GM23338 (cell line): ENCODE measurements at regions not wholly inside any gene's neighbourhood (a gene's known extent, or its start where the extent isn't known, plus 50 kb on each side); places are given as distances from the start of the nearest gene placed in this dataset.

Experiments used
- ATAC-seq: fragments of 200-7000 bp; cut with Tn5 transposase; 3 replicates; pipeline ENCODE4 v1.9.1; 2020
- DNase-seq: peaks from one replicate; pipeline ENCODE4 v3.0.0-alpha.2; 2015; ENCODE audit warnings: low spot score
- H2AFZ ChIP-seq: fragments of 200-600 bp; sonication (generic); 2 replicates; pipeline ENCODE4 v1.8.0; 2016; ENCODE audit warnings: antibody characterized with exemption, mild to moderate bottlenecking, moderate library complexity
- H3F3A ChIP-seq: fragments of 200-600 bp; sonication (generic); replicated peaks from 2 replicates; pipeline ENCODE4 v1.8.0; 2017; ENCODE audit warnings: antibody characterized with exemption, mixed run types, low read depth
- H3K27ac ChIP-seq: fragments of 200-600 bp; sonication (generic); 2 replicates; pipeline ENCODE4 v1.6.1; 2016; ENCODE audit warnings: low read depth
- H3K27me3 ChIP-seq: fragments of 200-600 bp; sonication (generic); 2 replicates; pipeline ENCODE4 v1.8.0; 2016; ENCODE audit warnings: mild to moderate bottlenecking, mixed run types, moderate library complexity; ENCODE audit not compliant: insufficient read depth
- H3K36me3 ChIP-seq: fragments of 200-600 bp; sonication (generic); 2 replicates; pipeline ENCODE4 v1.8.0; 2016; ENCODE audit warnings: mild to moderate bottlenecking; ENCODE audit not compliant: insufficient read depth
- H3K4me1 ChIP-seq: fragments of 200-600 bp; sonication (generic); 2 replicates; pipeline ENCODE4 v1.8.0; 2016; ENCODE audit warnings: mild to moderate bottlenecking, moderate library complexity; ENCODE audit not compliant: insufficient read depth
- H3K4me2 ChIP-seq: fragments of 200-600 bp; sonication (generic); 2 replicates; pipeline ENCODE4 v1.7.1; 2017; ENCODE audit warnings: mixed run types
- H3K4me3 ChIP-seq: fragments of 200-600 bp; sonication (generic); 2 replicates; pipeline ENCODE4 v1.6.1; 2016; ENCODE audit warnings: mixed run types
- H3K79me2 ChIP-seq: fragments of 200-600 bp; sonication (generic); replicated peaks from 2 replicates; pipeline ENCODE4 v1.8.0; 2017; ENCODE audit warnings: mild to moderate bottlenecking; ENCODE audit not compliant: insufficient read depth
- H3K9me2 ChIP-seq: fragments of 200-600 bp; sonication (generic); 2 replicates; pipeline ENCODE4 v1.8.0; 2017; ENCODE audit not compliant: insufficient read depth
- H4K20me1 ChIP-seq: fragments of 200-600 bp; sonication (generic); replicated peaks from 2 replicates; pipeline ENCODE4 v1.8.0; 2017; ENCODE audit warnings: mild to moderate bottlenecking; ENCODE audit not compliant: insufficient read depth
- H3K27ac Mint-ChIP-seq: 2 replicates; pipeline ENCODE4 v1.8.0; 2020; ENCODE audit warnings: inconsistent platforms, mild to moderate bottlenecking, moderate library complexity, mixed read lengths
- H3K27me3 Mint-ChIP-seq: 3 replicates; pipeline ENCODE4 v1.8.0; 2022; ENCODE audit warnings: low read depth, mild to moderate bottlenecking, moderate library complexity, mixed read lengths, inconsistent platforms; ENCODE audit not compliant: insufficient read depth, poor library complexity
- H3K36me3 Mint-ChIP-seq: 3 replicates; pipeline ENCODE4 v1.8.0; 2021; ENCODE audit warnings: low read depth, mild to moderate bottlenecking, inconsistent platforms, moderate library complexity, mixed read lengths
- H3K4me1 Mint-ChIP-seq: 3 replicates; pipeline ENCODE4 v1.8.0; 2020; ENCODE audit warnings: mild to moderate bottlenecking, inconsistent platforms, mixed read lengths
- H3K4me3 Mint-ChIP-seq: 3 replicates; pipeline ENCODE4 v1.8.0; 2021; ENCODE audit warnings: moderate library complexity, mild to moderate bottlenecking, inconsistent platforms, mixed read lengths
- H3K9me3 Mint-ChIP-seq: 3 replicates; pipeline ENCODE4 v1.8.0; 2020; ENCODE audit warnings: moderate library complexity, mild to moderate bottlenecking, inconsistent platforms, mixed read lengths
- CREB1 ChIP-seq: fragments of 250-450 bp; sonication (Bioruptor Pico); IDR thresholded peaks from 2 replicates; pipeline ENCODE4 v1.5.0; 2020; ENCODE audit warnings: low read depth, mild to moderate bottlenecking, moderate library complexity
- ETS1 ChIP-seq: IDR thresholded peaks from 2 replicates; pipeline ENCODE4 v1.6.1; 2016; ENCODE audit warnings: antibody characterized with exemption
- EZH2 ChIP-seq: fragments of 200-600 bp; sonication (generic); IDR thresholded peaks from one replicate; pipeline ENCODE4 v1.8.0; 2017; ENCODE audit warnings: antibody characterized with exemption, mild to moderate bottlenecking, low read depth; ENCODE audit not compliant: unreplicated experiment
- JUNB ChIP-seq: IDR thresholded peaks from one replicate; pipeline ENCODE4 v1.6.1; 2016; ENCODE audit warnings: antibody characterized with exemption; ENCODE audit not compliant: unreplicated experiment
- NANOG ChIP-seq: IDR thresholded peaks from 2 replicates; pipeline ENCODE4 v1.6.1; 2016; ENCODE audit warnings: antibody characterized with exemption, borderline replicate concordance
- POLR2AphosphoS5 ChIP-seq: IDR thresholded peaks from 2 replicates; pipeline ENCODE4 v1.6.1; 2016; ENCODE audit warnings: antibody characterized with exemption, low read depth
- REST ChIP-seq: IDR thresholded peaks from one replicate; pipeline ENCODE4 v1.6.1; 2018; ENCODE audit warnings: antibody characterized with exemption; ENCODE audit not compliant: unreplicated experiment
- STAT1 ChIP-seq: IDR thresholded peaks from one replicate; pipeline ENCODE4 v1.6.1; 2016; ENCODE audit warnings: antibody characterized with exemption; ENCODE audit not compliant: unreplicated experiment
- ZNF114 ChIP-seq: fragments of 250-450 bp; sonication (Bioruptor Pico); IDR thresholded peaks from 2 replicates; pipeline ENCODE4 v1.5.0; 2020; ENCODE audit warnings: mild to moderate bottlenecking, moderate library complexity
- ZNF331 ChIP-seq: fragments of 250-450 bp; sonication (Bioruptor Pico); IDR thresholded peaks from 2 replicates; pipeline ENCODE4 v1.5.0; 2020; ENCODE audit warnings: low read depth, mild to moderate bottlenecking, moderate library complexity
- ZNF462 ChIP-seq: fragments of 250-450 bp; sonication (Bioruptor Pico); IDR thresholded peaks from 2 replicates; pipeline ENCODE4 v1.5.0; 2020; ENCODE audit warnings: mild to moderate bottlenecking, moderate library complexity

GRCh38 chr14:54188064-54188666 is 208.6 kb upstream of the CDKN3 start:
- Mint-ChIP-seq H3K9me3 (no peaks in the 10 kb centered on the region), H3K27ac (no peak overlapping the region), H3K27me3 (no peaks in the 10 kb centered on the region), H3K4me3 (no peak overlapping the region), H3K36me3 (no peaks in the 10 kb centered on the region), H3K4me1 (peaks cover 12% of the 10 kb centered on the region; the same call in 2 of the 3 replicates)
- no peak overlapping the region for H3K4me3 ChIP-seq
- ATAC-seq, result no peak
- no peaks in the 10 kb centered on the region for H3K79me2 ChIP-seq
- H3K27me3 ChIP-seq, result no peaks in the 10 kb centered on the region
- TF ChIP-seq ETS1 (no peak), REST (no peak), POLR2AphosphoS5 (no peak), ZNF331 (CRISPR knock-in tag) (no peak), NANOG (no peak), ZNF462 (no peak), EZH2 (no peak), ZNF114 (CRISPR knock-in tag) (no peak), STAT1 (no peak), CREB1 (CRISPR knock-in tag) (no peak), JUNB (no peak)
- no peak overlapping the region for H3K4me2 ChIP-seq
- H4K20me1 ChIP-seq, result no peaks in the 10 kb centered on the region
- H3K27ac ChIP-seq, result no peak overlapping the region
- H3F3A ChIP-seq, result no peaks in the 10 kb centered on the region
- H3K36me3 ChIP-seq, result no peaks in the 10 kb centered on the region
- no peaks in the 10 kb centered on the region for H3K9me2 ChIP-seq
- peak overlapping the region; percentile 78; the same call in 1 of the 2 replicates for H2AFZ ChIP-seq
- peaks cover 4% of the 10 kb centered on the region; the same call in 1 of the 2 replicates for H3K4me1 ChIP-seq
- DNase-seq, result no peak
